ENCODE measurements at regions not wholly inside any gene's neighbourhood (a gene's known extent, or its start where the extent isn't known, plus 50 kb on each side); places are given as distances from the start of the nearest gene placed in this dataset.
A peak's percentile ranks its signal among the peaks of the same experiment; 100 is the strongest.

DNA sequence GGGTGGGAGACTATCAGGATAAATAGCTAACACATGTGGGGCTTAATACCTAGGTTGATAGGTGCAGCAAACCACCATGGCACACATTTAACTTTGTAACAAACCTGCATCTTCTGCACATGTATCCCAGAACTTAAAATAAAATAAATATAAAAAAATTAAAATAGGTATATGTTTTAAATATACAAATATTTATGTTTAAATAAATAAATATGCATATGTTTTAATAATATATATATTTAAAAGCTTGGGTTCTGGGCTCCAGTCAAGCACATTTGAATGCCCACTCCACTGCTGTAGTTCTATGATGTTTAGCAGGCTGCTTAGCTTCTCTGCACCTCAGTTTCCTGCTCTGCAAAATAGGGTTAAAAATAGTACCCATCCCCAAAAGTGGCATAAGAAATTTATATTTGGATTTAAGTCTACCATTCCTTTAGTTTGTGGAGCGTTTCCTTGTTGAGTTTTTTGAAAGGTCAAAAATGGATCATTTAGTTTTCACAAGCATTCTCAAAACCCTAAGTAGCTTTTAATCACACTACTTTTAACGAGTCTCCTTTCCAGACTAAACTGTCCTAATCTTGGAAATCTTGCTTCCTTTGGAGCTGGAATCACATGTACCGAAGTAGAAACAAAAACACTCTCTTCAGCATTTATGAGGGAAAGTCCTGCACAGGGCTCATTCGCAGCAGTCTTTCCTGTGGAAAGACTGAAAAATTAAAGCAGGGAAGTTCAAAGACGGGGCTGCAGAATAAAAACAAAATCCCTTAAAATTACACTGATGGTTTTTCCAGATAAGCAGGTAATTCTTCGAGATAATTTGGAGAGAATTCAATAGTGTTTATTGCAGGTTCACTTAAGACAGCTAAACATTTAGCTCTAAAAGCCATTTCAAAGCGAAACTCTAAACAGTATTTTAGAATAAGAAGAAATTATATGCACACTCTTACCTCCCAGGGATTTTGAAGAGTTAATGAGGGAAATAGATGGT is 111.7 kb upstream of the LYZL1 start:
- DNase-seq (ENCODE audit: low read depth in 4 of 4, low spot score in 2 of 4) = no peak

DNA sequence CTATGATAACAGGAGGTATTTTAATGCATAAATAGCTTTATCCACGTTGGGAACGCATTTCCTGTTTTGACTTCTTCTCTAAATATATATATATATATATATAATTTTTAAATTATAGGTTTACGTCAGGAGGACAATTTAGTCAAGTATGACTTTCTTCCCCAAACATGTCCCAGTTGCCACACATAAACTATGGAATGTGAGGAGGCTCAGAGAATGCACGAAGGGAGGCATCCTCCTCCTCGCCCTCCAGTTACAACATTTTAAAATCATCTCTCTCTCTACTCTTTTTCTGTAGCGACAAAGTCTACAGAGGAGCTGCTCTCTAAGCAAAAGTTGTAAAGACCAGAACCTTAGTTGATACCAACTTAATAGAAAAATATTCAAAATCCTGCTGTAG is 106.9 kb upstream of the LYZL1 start:
- DNase-seq (ENCODE audit: low read depth in 4 of 4, low spot score in 2 of 4) = no peak

DNA sequence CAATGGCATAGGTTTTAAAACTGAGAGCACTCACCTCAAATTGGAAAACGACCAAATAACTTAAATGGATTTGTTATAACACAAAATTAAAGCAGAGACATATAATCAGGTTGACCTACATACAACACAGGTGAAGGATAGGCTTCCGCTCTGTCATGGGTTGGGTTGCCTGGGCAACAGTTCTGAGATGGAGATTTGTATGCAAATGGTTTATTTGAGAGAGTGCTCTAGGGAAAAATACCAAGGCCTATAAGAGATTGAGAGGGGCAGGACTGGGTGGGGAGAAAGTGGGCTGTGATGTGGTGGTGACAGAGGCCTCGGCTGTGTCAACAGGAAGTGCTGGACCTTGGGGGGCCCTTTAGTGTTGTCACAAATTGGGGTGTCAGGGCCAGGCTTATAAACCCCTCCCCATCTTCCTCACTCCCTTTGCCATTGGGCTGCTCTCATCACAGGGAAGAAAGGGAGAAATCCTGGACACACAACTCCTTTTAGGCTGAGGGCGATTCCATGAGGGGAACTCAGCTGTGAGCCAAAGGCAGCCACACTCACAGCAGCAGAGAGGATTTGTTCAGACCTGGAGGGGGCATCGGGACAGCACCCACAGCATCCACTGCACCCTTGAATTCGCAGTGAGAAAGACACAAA is 105.4 kb upstream of the LYZL1 start:
- no peak for DNase-seq (ENCODE audit: low read depth in 4 of 4, low spot score in 2 of 4)

DNA sequence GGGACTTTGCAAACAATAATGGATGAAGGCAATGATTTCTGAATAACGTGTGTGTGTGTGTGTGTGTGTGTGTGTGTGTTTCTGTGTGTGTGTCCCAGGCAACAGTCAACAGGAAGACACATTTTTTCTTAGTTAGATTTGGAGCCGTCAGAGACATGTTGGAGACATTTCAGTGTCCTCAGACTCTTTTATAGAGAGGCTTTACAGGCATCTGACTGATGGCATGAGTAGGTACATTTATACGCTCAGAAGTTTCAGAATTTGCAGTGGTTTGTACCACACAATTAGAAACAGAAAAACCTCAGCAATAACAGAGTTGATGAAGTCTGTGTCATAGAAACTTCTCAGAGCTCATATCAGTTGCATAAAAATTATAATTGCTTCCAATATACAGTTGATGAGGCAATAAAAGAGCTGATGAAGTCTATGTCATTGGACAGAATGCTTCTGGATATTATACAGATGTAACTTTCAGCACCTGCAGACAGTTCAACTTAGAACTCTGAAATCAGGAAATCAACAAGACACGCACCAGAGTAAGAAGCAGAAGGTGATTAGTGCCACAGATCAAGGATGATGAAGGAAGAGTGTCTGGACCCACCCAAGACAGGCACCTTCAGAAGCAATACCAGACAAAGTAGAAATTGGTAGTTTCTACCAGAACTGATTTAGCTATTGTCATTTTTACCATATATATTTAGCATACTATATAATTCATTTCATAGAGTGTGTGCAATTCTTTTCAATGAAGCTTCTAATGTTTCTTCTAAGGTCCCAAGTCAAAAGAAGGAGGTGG is 104.5 kb upstream of the LYZL1 start:
- no peak for DNase-seq (ENCODE audit: low read depth in 4 of 4, low spot score in 2 of 4)

DNA sequence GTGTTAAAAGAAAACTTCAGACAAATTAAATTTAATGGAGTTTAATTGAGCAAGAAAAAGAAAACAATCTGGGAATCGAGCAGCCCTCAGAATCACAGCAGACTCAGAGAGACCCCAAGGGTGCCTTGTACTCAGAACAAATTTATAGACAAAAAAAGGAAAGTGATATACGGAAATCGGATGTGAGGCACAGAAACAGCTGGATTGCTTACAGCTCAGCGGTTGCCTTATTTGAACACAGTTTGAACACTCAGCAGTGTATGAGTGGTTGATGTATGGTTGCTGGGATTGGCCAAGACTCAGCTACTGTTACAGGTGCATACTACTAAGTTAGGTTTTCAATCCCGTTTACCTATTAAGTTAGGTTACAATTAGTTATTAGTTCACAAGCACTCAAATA is 103.8 kb upstream of the LYZL1 start:
- no peak for DNase-seq (ENCODE audit: low read depth in 4 of 4, low spot score in 2 of 4)

DNA sequence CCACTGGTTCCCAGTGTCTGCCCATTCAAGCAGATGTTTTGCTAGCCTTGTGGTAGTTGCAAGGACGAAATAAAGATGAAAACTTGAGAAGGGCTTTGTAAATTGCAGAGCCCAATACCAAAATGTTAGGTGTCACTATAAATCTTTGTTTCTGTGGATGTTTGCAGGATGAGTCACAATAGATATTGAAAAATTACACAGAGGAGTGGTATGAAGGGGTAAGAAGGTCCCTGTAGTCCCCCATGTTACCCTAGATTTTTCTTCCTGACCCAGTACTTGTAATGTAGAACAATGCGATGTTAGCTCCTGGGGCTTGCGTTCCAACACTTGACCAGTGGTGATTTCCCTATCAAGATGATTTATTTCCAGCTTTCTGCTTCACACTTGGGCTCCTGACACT is 102.6 kb upstream of the LYZL1 start:
- DNase-seq (ENCODE audit: low read depth in 4 of 4, low spot score in 2 of 4) = no peak

DNA sequence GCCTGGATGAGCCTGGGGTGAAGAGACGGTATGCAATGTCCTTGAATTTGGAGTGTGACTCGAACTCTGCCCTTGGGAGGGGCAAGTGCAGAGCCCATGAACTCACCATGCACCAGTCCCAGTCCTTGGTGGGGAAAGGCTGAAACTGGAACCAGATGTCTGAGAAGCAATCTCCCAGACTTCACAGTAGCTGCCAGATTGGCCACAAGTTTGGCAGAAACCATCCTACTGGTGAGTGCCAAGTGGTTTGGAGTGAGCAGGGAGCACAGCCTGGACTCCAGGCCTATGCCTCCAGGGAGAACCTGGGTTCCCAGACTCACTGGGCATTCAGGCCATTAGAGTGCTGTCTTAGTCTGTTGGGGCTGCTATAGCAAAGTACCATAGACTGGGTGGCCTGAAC is 99.6 kb upstream of the LYZL1 start:
- DNase-seq (ENCODE audit: low read depth in 4 of 4, low spot score in 2 of 4) = no peak

DNA sequence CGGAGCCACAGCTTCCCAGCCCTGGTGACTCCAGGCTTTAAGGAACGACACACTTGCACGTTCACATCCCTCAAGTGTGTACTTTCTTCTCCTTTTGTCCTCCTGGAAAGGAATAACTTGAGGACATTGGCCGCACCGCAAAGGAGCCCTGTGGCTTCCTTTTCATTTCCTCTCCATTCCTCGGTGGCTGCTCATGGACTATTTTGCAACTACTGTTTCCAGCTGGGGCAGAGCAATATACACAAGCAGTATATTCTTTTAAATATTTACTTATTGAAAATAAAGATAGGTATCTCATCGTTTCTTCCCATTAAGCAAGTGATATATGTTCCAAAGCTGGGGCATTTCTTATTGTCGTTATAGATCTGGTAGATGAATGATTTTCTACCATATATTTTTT is 97.2 kb upstream of the LYZL1 start:
- DNase-seq (ENCODE audit: low read depth in 4 of 4, low spot score in 2 of 4) = no peak

DNA sequence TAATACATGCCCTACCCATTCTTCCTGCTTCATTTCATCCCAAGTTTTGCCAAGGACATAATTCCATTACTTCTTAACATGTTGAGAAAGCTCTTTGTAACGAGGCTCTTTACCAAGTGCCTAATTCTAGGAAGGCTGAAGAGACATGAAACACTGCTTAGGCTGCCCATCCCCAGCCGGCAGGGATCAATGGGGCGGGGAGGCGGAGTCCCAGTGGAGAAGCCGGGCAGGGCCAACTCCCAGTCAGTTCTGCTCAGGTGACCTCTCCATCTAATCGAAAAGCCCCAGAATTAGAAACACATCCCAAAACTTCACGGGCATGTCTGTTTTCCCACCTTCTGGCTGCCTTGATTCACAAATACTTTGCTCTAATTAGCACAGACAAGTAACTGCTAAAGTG is 89.5 kb upstream of the LYZL1 start:
- no peak for DNase-seq (ENCODE audit: low read depth in 4 of 4, low spot score in 2 of 4)

DNA sequence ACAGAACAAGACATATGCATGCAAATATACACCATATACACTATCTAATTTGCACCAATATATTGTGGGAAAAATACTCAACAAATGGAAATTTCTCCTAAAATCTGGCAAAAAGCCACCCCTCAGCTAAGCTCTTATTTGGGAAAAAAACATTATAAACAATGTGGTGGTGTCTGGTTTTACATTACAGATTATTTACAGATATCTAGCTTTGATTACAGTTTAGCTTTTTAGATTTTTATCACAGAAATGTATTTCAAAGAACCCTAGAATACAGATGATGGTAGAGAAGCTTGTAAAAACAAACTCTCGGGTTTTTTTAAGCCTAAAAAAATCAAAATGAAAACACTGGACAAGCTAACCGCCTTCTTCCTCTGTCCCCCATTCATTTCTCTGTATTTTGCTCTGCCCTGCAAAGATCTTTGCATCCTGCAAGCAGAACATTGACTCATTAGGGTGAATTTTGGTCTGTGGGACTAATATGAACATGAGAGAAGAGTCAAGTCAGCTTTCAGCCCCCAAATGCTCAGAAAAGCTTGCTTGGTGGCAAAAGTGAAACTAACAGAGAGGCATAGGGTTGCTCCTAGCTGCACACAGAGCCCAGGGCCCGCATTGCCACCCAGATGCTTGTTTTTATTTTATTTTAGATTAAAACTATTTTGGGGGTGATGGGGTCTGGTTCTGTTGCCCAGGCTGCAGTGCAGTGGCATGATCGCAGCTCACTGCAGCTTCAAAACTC is 88.8 kb upstream of the LYZL1 start:
- DNase-seq (ENCODE audit: low read depth in 4 of 4, low spot score in 2 of 4) = no peak

DNA sequence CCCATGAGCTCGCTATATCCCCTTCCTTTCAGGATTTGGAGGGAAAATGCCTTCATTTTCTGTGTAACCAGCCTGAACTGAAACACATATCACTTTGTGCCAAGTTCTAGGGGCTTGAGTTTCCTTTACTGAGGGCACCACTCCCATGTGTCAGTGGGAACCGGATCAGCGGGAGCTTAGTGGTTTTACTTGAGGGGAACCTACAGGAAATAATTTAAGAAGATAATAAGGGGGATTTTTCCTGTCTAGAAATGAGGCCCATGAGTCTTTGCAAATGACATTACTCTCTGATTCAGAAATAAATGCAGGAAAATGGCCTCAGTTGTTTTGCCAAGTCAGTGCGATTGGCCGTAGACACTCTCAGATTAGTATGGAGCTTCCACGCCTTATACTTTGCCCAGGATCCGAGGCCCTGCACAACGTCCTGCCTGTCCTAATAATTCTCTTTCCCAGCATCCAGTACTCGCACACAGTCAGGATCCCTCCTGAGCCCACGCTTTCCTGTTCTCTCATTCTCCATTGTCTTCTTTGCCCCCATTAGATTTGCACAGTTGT is 86.4 kb upstream of the LYZL1 start:
- DNase-seq (ENCODE audit: low read depth in 4 of 4, low spot score in 2 of 4) = no peak

DNA sequence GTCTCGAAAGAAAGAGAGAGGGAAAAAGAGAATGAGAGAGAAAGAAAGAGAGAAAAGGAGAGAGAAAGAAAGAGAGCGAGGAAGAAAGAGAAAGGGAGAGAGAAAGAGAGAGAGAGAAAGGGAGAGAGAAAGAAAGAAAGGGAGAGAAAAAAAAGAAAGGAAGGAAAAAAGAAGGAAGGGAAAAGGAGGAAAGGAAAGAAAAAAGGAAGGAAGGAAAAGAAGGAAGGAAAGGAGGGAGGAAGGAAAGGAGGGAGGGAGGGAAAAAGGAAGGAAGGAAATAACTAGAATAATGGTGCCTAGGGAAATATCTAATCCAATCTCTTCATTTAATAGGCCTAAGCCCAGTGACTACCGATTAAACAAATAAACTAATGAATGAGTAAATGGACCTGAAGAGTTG is 85.4 kb upstream of the LYZL1 start:
- DNase-seq (ENCODE audit: low read depth in 4 of 4, low spot score in 2 of 4) = no peak

DNA sequence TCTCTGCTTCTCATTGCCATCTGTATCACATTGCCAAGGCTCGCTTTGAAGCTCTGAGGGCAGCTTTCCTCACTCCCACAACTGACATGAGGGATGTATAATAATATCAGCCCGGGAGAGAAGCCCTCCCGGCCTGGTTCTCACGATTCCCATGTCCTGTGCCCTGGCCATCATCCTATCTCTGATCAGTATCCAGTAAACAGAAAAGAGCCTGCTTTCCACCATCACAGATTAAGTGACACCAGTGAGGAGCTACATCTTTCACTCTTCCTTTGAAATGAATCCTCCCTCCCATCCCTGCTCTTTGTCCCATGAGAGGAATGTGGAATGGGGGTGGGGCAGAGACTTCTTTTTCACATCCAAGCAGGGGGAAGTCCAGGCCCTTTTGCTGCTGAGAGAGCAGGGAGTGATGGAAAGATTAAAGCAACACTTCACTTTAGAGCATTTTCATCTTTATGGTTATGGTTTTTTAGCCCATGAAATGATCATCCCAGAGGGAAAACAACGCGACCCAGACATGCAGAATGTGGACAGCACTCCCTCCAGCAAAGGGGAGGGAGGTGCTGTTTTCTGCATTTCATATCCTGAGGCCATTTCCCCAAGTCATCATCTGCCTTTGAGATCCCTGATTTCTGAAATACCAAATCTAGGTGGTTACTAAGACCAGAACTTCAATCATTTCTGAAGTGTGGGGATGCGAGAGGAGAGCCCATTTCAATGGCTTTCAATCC is 84.6 kb upstream of the LYZL1 start:
- DNase-seq (ENCODE audit: low read depth in 4 of 4, low spot score in 2 of 4) = peak; percentile 47 to 69 (median 60)

DNA sequence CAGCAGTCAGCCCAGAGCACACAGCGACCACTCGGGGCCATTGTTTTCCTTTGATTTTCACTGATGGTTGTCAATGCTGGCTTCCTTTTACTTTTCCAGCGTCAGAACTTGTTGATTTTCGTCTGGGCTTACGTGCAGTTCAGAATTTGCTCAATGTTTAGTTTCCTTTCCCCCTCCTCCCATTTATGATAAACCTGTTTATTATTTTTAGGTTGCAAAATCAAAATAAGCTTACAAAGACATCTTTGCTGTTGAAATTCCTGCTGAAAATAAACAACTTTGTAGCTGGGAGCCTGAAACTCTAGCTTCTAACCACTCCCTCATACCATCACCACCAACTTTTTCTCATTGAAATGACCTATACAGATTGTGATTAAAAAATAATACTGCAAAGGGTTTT is 83.1 kb upstream of the LYZL1 start:
- DNase-seq (ENCODE audit: low read depth in 4 of 4, low spot score in 2 of 4) = no peak

DNA sequence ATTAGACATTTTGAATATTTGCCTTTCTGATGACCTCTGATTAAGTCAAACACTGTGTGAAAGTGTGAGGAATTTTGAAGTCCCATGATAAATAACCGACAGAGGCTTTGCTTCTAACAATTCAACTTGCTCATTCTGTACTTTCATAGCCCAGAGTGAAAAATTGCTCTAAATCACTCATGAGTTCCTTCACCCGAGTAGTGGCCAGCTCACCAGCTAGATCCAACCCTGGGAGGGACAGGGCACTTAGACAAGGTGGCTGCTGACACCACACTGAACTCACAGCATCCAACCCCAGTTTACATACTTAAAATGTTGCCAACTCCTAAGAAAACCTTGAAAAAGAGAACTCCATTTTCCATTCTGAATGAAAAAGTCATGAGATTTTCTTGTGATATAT is 80.0 kb upstream of the LYZL1 start:
- DNase-seq (ENCODE audit: low read depth in 4 of 4, low spot score in 2 of 4) = no peak

DNA sequence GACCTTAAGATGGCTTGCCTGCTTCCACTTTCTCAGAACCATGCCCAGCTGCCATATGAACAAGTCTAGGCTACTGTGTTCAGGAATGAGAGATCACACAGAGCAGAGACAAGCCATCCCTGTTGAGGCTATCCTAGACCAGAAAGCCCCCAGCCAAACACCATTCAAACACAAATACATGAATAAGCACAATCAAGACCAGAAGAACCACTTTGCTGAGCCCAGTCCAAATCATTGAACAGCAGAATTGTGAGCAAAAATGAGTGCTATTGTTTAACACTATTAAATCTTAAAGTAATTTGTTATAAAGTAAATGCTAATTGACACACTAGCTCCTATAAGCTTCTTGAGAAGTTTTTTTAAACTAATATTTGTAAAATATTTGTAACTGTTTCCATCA is 79.0 kb upstream of the LYZL1 start:
- no peak for DNase-seq (ENCODE audit: low read depth in 4 of 4, low spot score in 2 of 4)

DNA sequence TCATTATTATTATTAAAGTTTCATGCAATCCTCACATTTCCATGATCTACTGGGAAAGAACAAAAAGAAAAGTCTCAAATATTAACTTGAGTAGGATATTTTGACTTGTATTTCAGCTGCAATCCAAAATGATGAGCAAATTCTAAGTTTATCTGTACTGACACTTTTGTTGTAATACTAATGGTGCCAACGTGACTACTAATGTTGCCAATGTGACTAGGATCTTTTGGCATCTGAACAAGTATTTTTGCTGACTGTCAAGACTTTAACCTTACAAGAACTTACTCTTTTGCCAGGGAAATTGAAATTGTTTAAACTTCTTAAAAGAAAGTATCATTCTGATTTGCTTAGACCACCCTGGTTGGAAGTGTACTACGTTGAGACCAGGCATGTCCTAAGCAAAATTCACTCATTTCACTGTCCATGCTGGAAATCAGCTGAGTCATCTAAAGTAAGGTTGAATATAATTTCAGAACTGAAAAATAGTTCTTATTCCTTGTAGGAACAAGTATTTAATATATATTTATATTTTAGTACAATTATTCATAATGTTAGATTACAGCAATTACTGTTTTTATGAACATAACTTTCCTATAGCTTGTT is 78.5 kb upstream of the LYZL1 start:
- DNase-seq (ENCODE audit: low read depth in 4 of 4, low spot score in 2 of 4) = no peak

DNA sequence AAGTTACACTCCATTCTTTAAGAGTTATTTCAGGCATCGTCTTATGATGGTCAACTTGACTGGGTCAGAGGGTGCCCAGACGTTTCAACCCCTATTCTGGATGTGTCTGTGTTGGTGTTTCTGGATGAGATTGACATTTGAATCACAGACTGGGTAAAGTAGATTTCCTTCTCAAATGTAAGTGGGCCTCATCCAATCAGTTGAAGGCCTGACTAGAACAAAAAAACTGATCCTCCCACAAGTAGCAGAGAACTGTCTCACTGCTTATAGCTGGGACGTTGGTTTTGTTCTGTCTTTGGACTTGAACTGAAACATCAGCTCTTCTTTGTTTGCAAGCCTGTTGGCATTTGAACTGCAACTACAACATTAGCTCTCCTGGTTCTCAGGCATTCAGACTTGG is 76.3 kb upstream of the LYZL1 start:
- no peak for DNase-seq (ENCODE audit: low read depth in 4 of 4, low spot score in 2 of 4)

DNA sequence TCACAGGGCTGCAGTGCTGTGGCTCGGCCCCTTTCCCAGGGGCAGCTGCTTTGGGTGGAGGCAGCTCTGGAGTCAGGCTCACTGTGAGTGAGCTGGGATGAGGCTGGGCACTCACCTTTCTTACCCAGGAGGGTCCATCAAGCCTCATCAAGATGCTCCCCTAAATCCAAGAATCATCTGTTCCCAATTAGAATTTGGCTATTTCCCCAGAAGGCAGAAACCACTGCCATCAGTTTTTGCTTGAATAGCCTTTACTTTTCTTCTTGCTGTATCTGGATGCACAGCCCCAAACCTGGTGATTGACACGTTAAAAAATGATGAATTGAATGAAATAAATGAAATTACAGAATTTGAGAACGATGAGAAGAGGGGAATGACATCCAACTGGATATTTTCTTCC is 74.3 kb upstream of the LYZL1 start:
- DNase-seq (ENCODE audit: low read depth in 4 of 4, low spot score in 2 of 4) = no peak
